ENCODE measurements at regions not wholly inside any gene's neighbourhood (a gene's known extent, or its start where the extent isn't known, plus 50 kb on each side); places are given as distances from the start of the nearest gene placed in this dataset.

DNA sequence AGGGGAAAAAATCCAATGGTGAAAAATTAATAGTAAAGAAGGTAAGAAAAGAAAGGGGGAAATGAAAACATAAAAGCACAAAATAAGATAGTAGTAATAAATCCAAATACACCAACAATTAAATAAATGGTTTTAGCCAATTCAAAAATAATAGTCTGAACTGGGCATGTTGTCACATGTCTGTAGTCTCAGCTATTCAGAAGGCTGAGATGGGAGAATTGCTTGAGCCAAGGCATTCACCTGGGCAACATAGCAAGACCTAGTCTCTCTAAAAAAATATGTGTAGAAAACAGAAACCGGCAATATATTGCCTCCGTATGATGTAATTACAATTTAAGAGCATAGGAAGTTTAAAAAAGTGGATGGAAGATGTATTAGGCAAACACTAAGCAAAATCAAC lies 311.3 kb upstream of the FERMT1 start:
- Mint-ChIP-seq H3K27ac (no peak overlapping the region), H3K4me1 (peaks cover under 1% of the 10 kb centered on the region; the same call in 1 of the 2 replicates), H3K27me3 (ENCODE audit: low read depth) (no peaks in the 10 kb centered on the region), H3K9me3 (peaks cover 20% of the 10 kb centered on the region), H3K36me3 (no peaks in the 10 kb centered on the region), H3K4me3 (no peak overlapping the region)
- ATAC-seq (no peak), DNase-seq (ENCODE audit: low spot score) (no peak)
- no peak for TF ChIP-seq E2F5 (CRISPR knock-in tag; IDR thresholded peaks at IDR 0.05)
- TF ChIP-seq ZNF396 (CRISPR knock-in tag; IDR thresholded peaks at IDR 0.05; ENCODE audit: borderline replicate concordance), result no peak
- TF ChIP-seq RELA (CRISPR knock-in tag; IDR thresholded peaks at IDR 0.05; ENCODE audit: borderline replicate concordance), result no peak
- TF ChIP-seq PREB (CRISPR knock-in tag; IDR thresholded peaks at IDR 0.05; ENCODE audit: borderline replicate concordance), result no peak
- TF ChIP-seq, protein P1, sequence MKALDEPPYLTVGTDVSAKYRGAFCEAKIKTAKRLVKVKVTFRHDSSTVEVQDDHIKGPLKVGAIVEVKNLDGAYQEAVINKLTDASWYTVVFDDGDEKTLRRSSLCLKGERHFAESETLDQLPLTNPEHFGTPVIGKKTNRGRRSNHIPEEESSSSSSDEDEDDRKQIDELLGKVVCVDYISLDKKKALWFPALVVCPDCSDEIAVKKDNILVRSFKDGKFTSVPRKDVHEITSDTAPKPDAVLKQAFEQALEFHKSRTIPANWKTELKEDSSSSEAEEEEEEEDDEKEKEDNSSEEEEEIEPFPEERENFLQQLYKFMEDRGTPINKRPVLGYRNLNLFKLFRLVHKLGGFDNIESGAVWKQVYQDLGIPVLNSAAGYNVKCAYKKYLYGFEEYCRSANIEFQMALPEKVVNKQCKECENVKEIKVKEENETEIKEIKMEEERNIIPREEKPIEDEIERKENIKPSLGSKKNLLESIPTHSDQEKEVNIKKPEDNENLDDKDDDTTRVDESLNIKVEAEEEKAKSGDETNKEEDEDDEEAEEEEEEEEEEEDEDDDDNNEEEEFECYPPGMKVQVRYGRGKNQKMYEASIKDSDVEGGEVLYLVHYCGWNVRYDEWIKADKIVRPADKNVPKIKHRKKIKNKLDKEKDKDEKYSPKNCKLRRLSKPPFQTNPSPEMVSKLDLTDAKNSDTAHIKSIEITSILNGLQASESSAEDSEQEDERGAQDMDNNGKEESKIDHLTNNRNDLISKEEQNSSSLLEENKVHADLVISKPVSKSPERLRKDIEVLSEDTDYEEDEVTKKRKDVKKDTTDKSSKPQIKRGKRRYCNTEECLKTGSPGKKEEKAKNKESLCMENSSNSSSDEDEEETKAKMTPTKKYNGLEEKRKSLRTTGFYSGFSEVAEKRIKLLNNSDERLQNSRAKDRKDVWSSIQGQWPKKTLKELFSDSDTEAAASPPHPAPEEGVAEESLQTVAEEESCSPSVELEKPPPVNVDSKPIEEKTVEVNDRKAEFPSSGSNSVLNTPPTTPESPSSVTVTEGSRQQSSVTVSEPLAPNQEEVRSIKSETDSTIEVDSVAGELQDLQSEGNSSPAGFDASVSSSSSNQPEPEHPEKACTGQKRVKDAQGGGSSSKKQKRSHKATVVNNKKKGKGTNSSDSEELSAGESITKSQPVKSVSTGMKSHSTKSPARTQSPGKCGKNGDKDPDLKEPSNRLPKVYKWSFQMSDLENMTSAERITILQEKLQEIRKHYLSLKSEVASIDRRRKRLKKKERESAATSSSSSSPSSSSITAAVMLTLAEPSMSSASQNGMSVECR (CRISPR knock-in tag; IDR thresholded peaks at IDR 0.05; ENCODE audit: borderline replicate concordance), result no peak
- TF ChIP-seq ATF1 (CRISPR knock-in tag; IDR thresholded peaks at IDR 0.05), result no peak
- no peak for TF ChIP-seq GRHL2 (CRISPR knock-in tag; IDR thresholded peaks at IDR 0.05; ENCODE audit: insufficient replicate concordance, severe bottlenecking)
- TF ChIP-seq, protein P2, sequence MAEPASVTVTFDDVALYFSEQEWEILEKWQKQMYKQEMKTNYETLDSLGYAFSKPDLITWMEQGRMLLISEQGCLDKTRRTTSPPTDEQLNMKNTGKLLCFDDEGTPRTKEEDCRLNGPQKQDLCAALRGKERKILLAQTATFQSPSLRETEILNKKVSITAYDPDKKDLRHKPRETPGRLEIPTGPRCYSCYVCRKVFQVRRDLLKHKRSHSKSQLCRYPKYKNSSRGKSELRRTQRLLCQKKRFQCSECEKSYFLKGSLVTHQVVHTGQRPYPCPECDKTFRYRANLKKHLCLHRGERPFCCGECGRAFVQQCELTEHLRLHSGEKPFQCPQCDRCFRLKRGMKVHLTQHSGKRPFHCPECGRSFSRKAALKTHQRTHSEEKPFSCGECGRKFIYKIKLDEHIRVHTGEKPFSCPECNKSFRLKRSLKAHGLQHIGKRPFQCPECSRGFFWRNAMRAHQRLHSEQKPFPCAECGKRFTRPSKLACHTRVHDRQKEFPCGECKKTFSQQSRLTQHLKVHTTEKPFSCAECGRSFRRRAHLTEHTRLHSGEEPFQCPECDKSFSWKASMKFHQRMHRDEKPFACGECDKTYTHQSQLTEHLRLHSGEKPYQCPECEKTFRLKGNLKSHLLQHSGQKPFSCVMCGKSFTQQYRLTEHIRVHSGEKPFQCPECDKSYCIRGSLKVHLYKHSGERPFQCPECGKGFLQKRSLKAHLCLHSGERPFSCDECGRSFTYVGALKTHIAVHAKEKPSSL (CRISPR knock-in tag; conservative IDR thresholded peaks at IDR 0.05), result no peak
- no peak for TF ChIP-seq ZNF121 (CRISPR knock-in tag; IDR thresholded peaks at IDR 0.05)
- TF ChIP-seq ZSCAN18 (CRISPR knock-in tag; IDR thresholded peaks at IDR 0.05), result no peak
- no peak for TF ChIP-seq NFE2L1 (CRISPR knock-in tag; IDR thresholded peaks at IDR 0.05)
- no peak for TF ChIP-seq CBFB (CRISPR knock-in tag; IDR thresholded peaks at IDR 0.05; ENCODE audit: low read depth)
- TF ChIP-seq AR (CRISPR knock-in tag; IDR thresholded peaks at IDR 0.05), result no peak
- TF ChIP-seq, protein P3, sequence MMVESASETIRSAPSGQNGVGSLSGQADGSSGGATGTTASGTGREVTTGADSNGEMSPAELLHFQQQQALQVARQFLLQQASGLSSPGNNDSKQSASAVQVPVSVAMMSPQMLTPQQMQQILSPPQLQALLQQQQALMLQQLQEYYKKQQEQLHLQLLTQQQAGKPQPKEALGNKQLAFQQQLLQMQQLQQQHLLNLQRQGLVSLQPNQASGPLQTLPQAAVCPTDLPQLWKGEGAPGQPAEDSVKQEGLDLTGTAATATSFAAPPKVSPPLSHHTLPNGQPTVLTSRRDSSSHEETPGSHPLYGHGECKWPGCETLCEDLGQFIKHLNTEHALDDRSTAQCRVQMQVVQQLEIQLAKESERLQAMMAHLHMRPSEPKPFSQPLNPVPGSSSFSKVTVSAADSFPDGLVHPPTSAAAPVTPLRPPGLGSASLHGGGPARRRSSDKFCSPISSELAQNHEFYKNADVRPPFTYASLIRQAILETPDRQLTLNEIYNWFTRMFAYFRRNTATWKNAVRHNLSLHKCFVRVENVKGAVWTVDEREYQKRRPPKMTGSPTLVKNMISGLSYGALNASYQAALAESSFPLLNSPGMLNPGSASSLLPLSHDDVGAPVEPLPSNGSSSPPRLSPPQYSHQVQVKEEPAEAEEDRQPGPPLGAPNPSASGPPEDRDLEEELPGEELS (CRISPR knock-in tag; IDR thresholded peaks at IDR 0.05), result no peak
- TF ChIP-seq PRDM15 (CRISPR knock-in tag; IDR thresholded peaks at IDR 0.05), result no peak
- no peak for TF ChIP-seq RORB (CRISPR knock-in tag; IDR thresholded peaks at IDR 0.05)
- TF ChIP-seq, protein P4, sequence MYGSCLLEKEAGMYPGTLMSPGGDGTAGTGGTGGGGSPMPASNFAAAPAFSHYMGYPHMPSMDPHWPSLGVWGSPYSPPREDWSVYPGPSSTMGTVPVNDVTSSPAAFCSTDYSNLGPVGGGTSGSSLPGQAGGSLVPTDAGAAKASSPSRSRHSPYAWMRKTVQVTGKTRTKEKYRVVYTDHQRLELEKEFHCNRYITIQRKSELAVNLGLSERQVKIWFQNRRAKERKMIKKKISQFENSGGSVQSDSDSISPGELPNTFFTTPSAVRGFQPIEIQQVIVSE (CRISPR knock-in tag; IDR thresholded peaks at IDR 0.05; ENCODE audit: borderline replicate concordance), result no peak
- ChIA-PET CTCF (no interaction called here), POLR2A (no interaction called here)
